Keratinocyte (primary cell): ENCODE measurements at regions not wholly inside any gene's neighbourhood (a gene's known extent, or its start where the extent isn't known, plus 50 kb on each side); places are given as distances from the start of the nearest gene placed in this dataset.

Experiments
- DNase-seq: peaks from one replicate; pipeline ENCODE4 v3.0.0-alpha.2; 2011; ENCODE audit warnings: low read depth, missing footprints, low spot score
- FAIRE-seq: peaks from 2 replicates; lab custom pipeline; 2011; peaks lifted over from hg19 to GRCh38; lab: Jason Lieb, UNC
- H2AFZ ChIP-seq: 2 replicates; pipeline ENCODE4 v1.6.0; 2012; ENCODE audit warnings: low read length, control low read depth, inconsistent platforms; ENCODE audit not compliant: control insufficient read depth
- H3K27ac ChIP-seq: 2 replicates; pipeline ENCODE4 v1.5.1; 2011; ENCODE audit warnings: low read length; ENCODE audit not compliant: control insufficient read depth, insufficient read depth
- H3K27me3 ChIP-seq: 3 replicates; pipeline ENCODE4 v1.6.0; 2011; ENCODE audit warnings: low read length; ENCODE audit not compliant: control insufficient read depth, insufficient read depth; ENCODE audit errors: extremely low read depth
- H3K36me3 ChIP-seq, 2 experiments: 2 replicates in 1 of 2; 3 replicates in 1 of 2; pipeline ENCODE4 v1.5.1; 2011; ENCODE audit warnings: low read length in 2 of 2, mild to moderate bottlenecking in 1 of 2; ENCODE audit not compliant: control insufficient read depth in 2 of 2, insufficient read depth in 2 of 2; ENCODE audit errors: extremely low read depth in 1 of 2
- H3K4me1 ChIP-seq: 3 replicates; pipeline ENCODE4 v1.5.1; 2011; ENCODE audit warnings: low read length; ENCODE audit not compliant: control insufficient read depth, insufficient read depth; ENCODE audit errors: extremely low read depth
- H3K4me2 ChIP-seq: 3 replicates; pipeline ENCODE4 v1.6.0; 2011; ENCODE audit warnings: low read depth, low read length; ENCODE audit not compliant: control insufficient read depth, insufficient read depth; ENCODE audit errors: extremely low read depth
- H3K4me3 ChIP-seq, 3 experiments: fragments of 200-600 bp in 1 of 3; sonication (generic) in 1 of 3; 2 replicates in 2 of 3; 3 replicates in 1 of 3; pipeline ENCODE4 v1.5.1; 2011 to 2016; ENCODE audit warnings: low read length in 3 of 3, mild to moderate bottlenecking in 3 of 3, control low read depth in 2 of 3, inconsistent platforms in 1 of 3, low read depth in 1 of 3, mixed read lengths in 1 of 3, mixed run types in 1 of 3, moderate library complexity in 1 of 3; ENCODE audit not compliant: control insufficient read depth in 2 of 3, insufficient read depth in 2 of 3; ENCODE audit errors: extremely low read depth in 1 of 3
- H3K79me2 ChIP-seq: 2 replicates; pipeline ENCODE4 v1.6.0; 2012; ENCODE audit warnings: low read length; ENCODE audit not compliant: control insufficient read depth, insufficient read depth
- H3K9ac ChIP-seq: 3 replicates; pipeline ENCODE4 v1.6.0; 2011; ENCODE audit warnings: low read length; ENCODE audit not compliant: control insufficient read depth, insufficient read depth; ENCODE audit errors: extremely low read depth
- H3K9me1 ChIP-seq: 3 replicates; pipeline ENCODE4 v1.6.0; 2011; ENCODE audit warnings: low read length; ENCODE audit not compliant: control insufficient read depth, insufficient read depth; ENCODE audit errors: extremely low read depth
- H3K9me3 ChIP-seq: 2 replicates; pipeline ENCODE4 v1.5.1; 2012; ENCODE audit warnings: low read depth, low read length; ENCODE audit not compliant: control insufficient read depth
- H4K20me1 ChIP-seq: 3 replicates; pipeline ENCODE4 v1.6.0; 2011; ENCODE audit warnings: low read length; ENCODE audit not compliant: control insufficient read depth, insufficient read depth; ENCODE audit errors: extremely low read depth
- EZH2 ChIP-seq: IDR thresholded peaks from one replicate; pipeline ENCODE4 v1.6.1; 2012; ENCODE audit warnings: inconsistent platforms, mild to moderate bottlenecking, low read length, moderate library complexity
- dilution Hi-C: fragments of 300-500 bp; cut with MboI; formaldehyde crosslinking; loops from one replicate; pipeline ENCODE4 v1.7.0; 2020; ENCODE audit warnings: low sequenced_read_pairs; ENCODE audit not compliant: extremely low pct_ligation_motif_present
- TF ChIP-seq, protein P1 (sequence below), 3 experiments: IDR thresholded peaks in 1 of 3; conservative IDR thresholded peaks in 1 of 3; optimal IDR thresholded peaks in 1 of 3; 2 replicates in 2 of 3; 3 replicates in 1 of 3; pipeline versions ENCODE3 to v1.5.1; 2011; ENCODE audit warnings: low read length in 3 of 3, mild to moderate bottlenecking in 3 of 3, moderate library complexity in 2 of 3, control low read depth in 1 of 3, inconsistent platforms in 1 of 3; ENCODE audit not compliant: insufficient read depth in 2 of 3; ENCODE audit errors: extremely low read depth in 1 of 3

GRCh38 chr13:79034341-79034740, 371.7 kb downstream of the RBM26 start:
- dilution Hi-C loops: no loop called here
- Histone ChIP-seq H3K9ac (no peak overlapping the region), H2AFZ (no peak overlapping the region), H4K20me1 (no peaks in the 10 kb centered on the region), H3K4me2 (no peak overlapping the region), H3K9me1 (no peaks in the 10 kb centered on the region), H3K27ac (no peak overlapping the region), H3K27me3 (no peaks in the 10 kb centered on the region), H3K9me3 (no peaks in the 10 kb centered on the region), H3K4me1 (no peaks in the 10 kb centered on the region), H3K36me3 (no peaks in the 10 kb centered on the region), H3K4me3 (no peak overlapping the region), H3K79me2 (no peaks in the 10 kb centered on the region)
- TF ChIP-seq, protein P1, sequence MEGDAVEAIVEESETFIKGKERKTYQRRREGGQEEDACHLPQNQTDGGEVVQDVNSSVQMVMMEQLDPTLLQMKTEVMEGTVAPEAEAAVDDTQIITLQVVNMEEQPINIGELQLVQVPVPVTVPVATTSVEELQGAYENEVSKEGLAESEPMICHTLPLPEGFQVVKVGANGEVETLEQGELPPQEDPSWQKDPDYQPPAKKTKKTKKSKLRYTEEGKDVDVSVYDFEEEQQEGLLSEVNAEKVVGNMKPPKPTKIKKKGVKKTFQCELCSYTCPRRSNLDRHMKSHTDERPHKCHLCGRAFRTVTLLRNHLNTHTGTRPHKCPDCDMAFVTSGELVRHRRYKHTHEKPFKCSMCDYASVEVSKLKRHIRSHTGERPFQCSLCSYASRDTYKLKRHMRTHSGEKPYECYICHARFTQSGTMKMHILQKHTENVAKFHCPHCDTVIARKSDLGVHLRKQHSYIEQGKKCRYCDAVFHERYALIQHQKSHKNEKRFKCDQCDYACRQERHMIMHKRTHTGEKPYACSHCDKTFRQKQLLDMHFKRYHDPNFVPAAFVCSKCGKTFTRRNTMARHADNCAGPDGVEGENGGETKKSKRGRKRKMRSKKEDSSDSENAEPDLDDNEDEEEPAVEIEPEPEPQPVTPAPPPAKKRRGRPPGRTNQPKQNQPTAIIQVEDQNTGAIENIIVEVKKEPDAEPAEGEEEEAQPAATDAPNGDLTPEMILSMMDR (optimal IDR thresholded peaks at IDR 0.05 in 1 of 3, IDR thresholded peaks at IDR 0.05 in 1 of 3, conservative IDR thresholded peaks at IDR 0.05 in 1 of 3; ENCODE audit: extremely low read depth in 1 of 3, insufficient read depth in 2 of 3, low read length in 3 of 3): no peak
- TF ChIP-seq EZH2: no peak
- no peak for DNase-seq
- FAIRE-seq: no peak

DNA sequence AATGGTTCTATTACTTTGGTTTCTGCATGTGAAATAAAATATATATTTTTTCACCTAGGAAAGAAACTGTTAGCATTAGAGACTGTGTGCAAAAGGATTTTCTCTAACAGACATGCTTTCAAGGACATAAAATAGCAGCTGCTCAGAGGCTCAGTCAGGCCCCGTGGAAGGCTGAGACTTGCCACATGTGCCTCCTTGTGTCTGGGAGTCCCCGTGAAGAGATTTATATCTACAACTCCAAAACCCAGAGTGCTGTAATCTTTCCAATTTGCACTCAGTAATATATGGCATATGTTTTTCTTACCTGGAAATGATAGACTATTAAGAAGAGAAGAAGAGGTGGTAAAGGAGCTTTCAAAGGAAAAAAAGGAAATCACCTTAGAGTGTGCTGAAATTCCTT, 371.6 kb upstream of the OBI1 start:
- no peak overlapping the region for H3K4me2 ChIP-seq
- no peaks in the 10 kb centered on the region for H4K20me1 ChIP-seq
- H3K79me2 ChIP-seq: no peaks in the 10 kb centered on the region
- no peaks in the 10 kb centered on the region for H3K9me1 ChIP-seq
- no peak overlapping the region for H2AFZ ChIP-seq
- TF ChIP-seq, protein P1 (optimal IDR thresholded peaks at IDR 0.05 in 1 of 3, IDR thresholded peaks at IDR 0.05 in 1 of 3, conservative IDR thresholded peaks at IDR 0.05 in 1 of 3; ENCODE audit: extremely low read depth in 1 of 3, insufficient read depth in 2 of 3, low read length in 3 of 3): no peak
- TF ChIP-seq EZH2: no peak
- no peak overlapping the region for H3K27ac ChIP-seq
- dilution Hi-C loops: no loop called here
- no peak for FAIRE-seq
- no peak for DNase-seq
- H3K4me3 ChIP-seq: no peak overlapping the region
- H3K27me3 ChIP-seq: no peaks in the 10 kb centered on the region
- H3K36me3 ChIP-seq: no peaks in the 10 kb centered on the region
- no peak overlapping the region for H3K9ac ChIP-seq
- no peaks in the 10 kb centered on the region for H3K4me1 ChIP-seq
- no peaks in the 10 kb centered on the region for H3K9me3 ChIP-seq
